HG03103 (cell line): ENCODE measurements at regions not wholly inside any gene's neighbourhood (a gene's known extent, or its start where the extent isn't known, plus 50 kb on each side); places are given as distances from the start of the nearest gene placed in this dataset.

Source experiments
- ATAC-seq: cut with Tn5 transposase; IDR thresholded peaks from one replicate; pipeline ENCODE4 v1.9.1; 2021; ENCODE audit warnings: low read depth; ENCODE audit not compliant: unreplicated experiment

- ATAC-seq = no peak
These were observed 204.2 kb downstream of the CHRM3 start for GRCh38 chr1:239590556-239590955.

GRCh38 chr1:239593527-239593926 lies 207.2 kb downstream of the CHRM3 start:
- no peak for ATAC-seq

- ATAC-seq = no peak
These were observed 214.2 kb downstream of the CHRM3 start for GRCh38 chr1:239600588-239600987.

- ATAC-seq = no peak
These were observed 214.7 kb downstream of the CHRM3 start for GRCh38 chr1:239601108-239601507.

- ATAC-seq = no peak
These were observed 217.2 kb downstream of the CHRM3 start for GRCh38 chr1:239603530-239603929.

GRCh38 chr1:239606850-239607400 lies 220.6 kb downstream of the CHRM3 start:
- no peak for ATAC-seq

GRCh38 chr1:239608469-239608868 lies 222.1 kb downstream of the CHRM3 start:
- no peak for ATAC-seq

- ATAC-seq = no peak
These were observed 226.0 kb downstream of the CHRM3 start for GRCh38 chr1:239612379-239612778.

- ATAC-seq = no peak
These were observed 230.3 kb downstream of the CHRM3 start for GRCh38 chr1:239616673-239617072.

GRCh38 chr1:239617259-239617658 lies 230.9 kb downstream of the CHRM3 start:
- no peak for ATAC-seq

GRCh38 chr1:239617731-239618130 lies 231.4 kb downstream of the CHRM3 start:
- no peak for ATAC-seq

GRCh38 chr1:239619190-239619589 lies 232.8 kb downstream of the CHRM3 start:
- ATAC-seq = no peak

GRCh38 chr1:239630767-239631166 lies 244.4 kb downstream of the CHRM3 start:
- ATAC-seq = no peak

GRCh38 chr1:239633432-239633831 lies 247.1 kb downstream of the CHRM3 start:
- no peak for ATAC-seq

GRCh38 chr1:239635276-239635675 lies 248.9 kb downstream of the CHRM3 start:
- no peak for ATAC-seq

- no peak for ATAC-seq
These were observed 250.0 kb downstream of the CHRM3 start for GRCh38 chr1:239636347-239636746.

GRCh38 chr1:239644604-239645003 lies 258.2 kb downstream of the CHRM3 start:
- no peak for ATAC-seq

GRCh38 chr1:239647045-239647444 lies 260.7 kb downstream of the CHRM3 start:
- ATAC-seq = no peak

- no peak for ATAC-seq
These were observed 261.7 kb downstream of the CHRM3 start for GRCh38 chr1:239647964-239648632.

GRCh38 chr1:239655023-239655422 lies 268.7 kb downstream of the CHRM3 start:
- ATAC-seq = no peak

- ATAC-seq = no peak
These were observed 270.9 kb downstream of the CHRM3 start for GRCh38 chr1:239657291-239657690.

GRCh38 chr1:239662950-239663349 lies 276.6 kb downstream of the CHRM3 start:
- ATAC-seq = no peak

GRCh38 chr1:239672256-239672655 lies 285.9 kb downstream of the CHRM3 start:
- no peak for ATAC-seq
